Jurkat, Clone E6-1 (cell line): ENCODE measurements at regions not wholly inside any gene's neighbourhood (a gene's known extent, or its start where the extent isn't known, plus 50 kb on each side); places are given as distances from the start of the nearest gene placed in this dataset.
A peak's percentile ranks its signal among the peaks of the same experiment; 100 is the strongest.

Source experiments
- DNase-seq: peaks from one replicate; pipeline ENCODE4 v3.0.0-alpha.2; 2011; ENCODE audit warnings: low read depth, low spot score
- H3K4me3 ChIP-seq: 2 replicates; pipeline ENCODE4 v1.5.1; 2011; ENCODE audit warnings: mild to moderate bottlenecking, low read length, control low read depth, moderate library complexity

DNA sequence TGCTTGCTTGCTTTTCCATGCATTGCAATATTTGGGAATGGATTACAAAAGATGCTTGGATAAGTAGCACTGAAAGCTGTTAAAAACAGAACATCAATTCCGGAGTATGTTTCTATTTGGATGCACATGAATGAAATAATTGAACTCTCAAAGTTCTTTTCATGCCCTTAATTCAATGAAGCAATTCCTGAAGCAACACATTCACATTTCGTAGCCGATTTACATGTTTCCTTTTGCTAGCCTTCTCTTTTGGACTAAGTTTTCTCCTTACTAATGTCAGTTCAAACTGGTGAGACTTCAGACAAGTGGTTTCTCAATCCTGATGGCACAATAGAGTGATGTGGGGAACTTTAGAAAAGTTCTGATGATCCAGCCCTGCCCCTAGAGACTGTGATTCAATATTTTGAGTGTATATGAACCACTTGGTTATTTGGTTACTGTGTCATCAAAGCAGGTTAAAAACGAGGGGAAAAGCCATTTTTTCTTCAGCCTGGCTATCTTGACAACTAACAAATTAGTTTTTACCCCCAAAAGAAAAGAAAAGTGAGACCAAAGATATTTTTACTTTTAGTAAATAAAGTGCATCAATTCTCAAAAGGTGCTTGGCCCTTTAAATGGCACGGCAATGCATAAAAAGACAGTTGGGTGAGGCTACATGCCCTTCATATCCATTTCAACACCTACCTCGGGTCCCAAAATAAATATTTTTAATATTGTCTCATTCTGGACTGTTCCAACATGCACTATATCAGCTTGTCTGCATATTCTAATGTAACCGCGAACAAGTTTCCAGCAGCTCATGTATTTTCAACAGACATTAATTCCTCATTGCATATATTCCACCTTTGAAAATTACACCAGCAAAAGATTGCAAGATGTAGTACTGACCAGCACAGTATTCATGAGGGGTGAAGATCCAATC is 90.1 kb upstream of the RPL34 start:
- no peak for DNase-seq
- H3K4me3 ChIP-seq: no peak overlapping the region; the same call in 1 of the 2 replicates

GRCh38 chr4:108529102-108529501 is 91.3 kb upstream of the RPL34 start:
- no peak overlapping the region for H3K4me3 ChIP-seq
- DNase-seq: no peak

GRCh38 chr4:108527723-108528122 is 92.7 kb upstream of the RPL34 start:
- peak; percentile 97 for DNase-seq
- H3K4me3 ChIP-seq: peak overlapping the region; percentile 4

- no peak overlapping the region for H3K4me3 ChIP-seq
- DNase-seq: no peak
Observed at GRCh38 chr4:108520807-108521206, 99.6 kb upstream of the RPL34 start.

DNA sequence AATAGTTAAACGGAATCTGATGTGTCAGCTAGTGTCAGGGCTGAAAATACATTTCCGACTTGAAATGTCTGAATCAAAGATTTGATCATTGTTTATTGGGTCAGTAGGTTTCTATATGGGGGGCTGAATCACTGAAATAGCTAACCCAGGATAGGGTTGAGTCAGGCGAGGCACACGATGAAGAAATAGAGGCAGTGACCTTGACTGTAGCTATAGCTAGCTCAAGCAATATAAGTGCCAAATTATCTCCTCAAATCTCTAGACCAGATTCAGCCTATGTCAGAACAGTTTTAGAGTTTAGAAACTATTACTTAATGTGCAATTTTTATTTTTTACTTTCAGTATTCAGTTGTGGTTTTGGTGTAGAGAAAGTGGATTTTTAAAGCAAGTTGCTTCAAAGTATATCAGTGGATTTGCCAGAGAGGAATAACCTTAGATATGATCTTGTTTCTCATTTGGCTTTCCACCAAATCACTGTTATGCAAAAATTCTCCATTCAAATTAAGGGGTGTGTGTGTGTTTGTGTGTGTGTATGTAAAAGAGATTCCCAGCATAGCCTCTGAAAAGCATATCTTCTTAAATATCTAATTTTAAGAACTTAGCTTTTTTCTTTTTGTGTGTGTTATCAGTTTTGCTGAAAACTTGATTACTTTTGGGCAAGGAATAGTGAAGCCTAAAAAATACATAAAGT is 100.3 kb upstream of the RPL34 start:
- DNase-seq: no peak
- H3K4me3 ChIP-seq: no peak overlapping the region

- H3K4me3 ChIP-seq: no peak overlapping the region
Observed at GRCh38 chr4:108519208-108519833, 101.1 kb upstream of the RPL34 start.

GRCh38 chr4:108512615-108513505 is 107.5 kb upstream of the RPL34 start:
- no peak overlapping the region for H3K4me3 ChIP-seq
- DNase-seq: no peak

More at GRCh38 chr4:108519208-108519833, 101.1 kb upstream of the RPL34 start:
- DNase-seq: no peak

- no peak overlapping the region for H3K4me3 ChIP-seq
- DNase-seq: no peak
Observed at GRCh38 chr4:108511618-108512017, 108.8 kb upstream of the RPL34 start.

DNA sequence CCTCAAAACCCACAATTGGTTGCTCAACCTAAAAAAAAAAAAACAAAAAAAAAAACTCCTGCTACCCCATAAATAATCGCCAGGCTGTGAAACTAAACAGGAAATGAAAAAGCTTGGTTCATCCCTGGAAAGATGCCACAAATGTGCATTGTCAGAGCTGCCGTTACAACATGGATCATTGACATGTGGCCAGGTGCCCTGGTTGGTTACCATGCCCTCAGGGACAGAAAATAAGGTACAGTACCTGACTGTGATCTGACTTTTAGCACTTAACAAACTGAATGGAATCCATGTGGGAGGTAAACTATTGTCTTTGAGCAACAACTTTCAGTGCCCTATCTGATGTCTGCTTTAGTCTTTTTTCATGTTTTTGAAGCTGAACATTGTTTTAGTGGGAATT is 118.0 kb upstream of the RPL34 start:
- H3K4me3 ChIP-seq: no peak overlapping the region
- no peak for DNase-seq

DNA sequence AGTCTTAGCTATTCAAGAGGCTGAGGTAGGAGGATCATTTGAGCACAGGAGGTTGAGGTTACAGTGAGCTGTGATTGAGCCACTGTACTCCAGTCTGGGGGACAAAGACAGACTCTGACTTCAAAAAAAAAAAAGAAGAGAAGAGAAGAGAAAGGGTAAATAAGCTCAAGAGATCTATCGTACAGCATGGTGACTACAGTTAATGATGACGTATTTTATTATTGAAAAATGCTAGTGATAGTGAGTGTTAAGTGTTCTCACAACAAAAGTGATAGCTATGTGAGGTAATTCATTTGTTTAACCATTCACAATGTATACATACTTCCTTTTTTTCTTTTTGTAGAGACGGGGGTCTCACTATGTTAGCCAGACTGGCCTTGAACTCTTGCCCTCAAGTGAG is 121.5 kb upstream of the RPL34 start:
- no peak for DNase-seq
- H3K4me3 ChIP-seq: no peak overlapping the region

DNA sequence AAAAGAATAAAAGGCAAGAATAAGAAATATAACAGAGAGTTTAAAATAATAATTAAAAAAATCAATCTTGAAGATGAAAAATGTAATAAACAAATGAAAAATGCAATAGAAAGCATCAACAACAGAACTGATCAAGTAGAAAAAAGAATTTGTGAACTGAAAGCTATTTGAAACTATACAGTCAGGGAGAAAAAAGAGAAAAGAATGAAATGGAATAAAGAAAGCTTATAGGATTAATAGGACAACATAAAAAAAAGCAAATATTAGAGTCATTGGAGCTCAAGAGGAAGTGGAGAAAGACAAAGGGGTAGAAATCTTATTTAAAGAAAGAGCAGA is 126.8 kb upstream of the RPL34 start:
- DNase-seq: no peak
- H3K4me3 ChIP-seq: no peak overlapping the region

DNA sequence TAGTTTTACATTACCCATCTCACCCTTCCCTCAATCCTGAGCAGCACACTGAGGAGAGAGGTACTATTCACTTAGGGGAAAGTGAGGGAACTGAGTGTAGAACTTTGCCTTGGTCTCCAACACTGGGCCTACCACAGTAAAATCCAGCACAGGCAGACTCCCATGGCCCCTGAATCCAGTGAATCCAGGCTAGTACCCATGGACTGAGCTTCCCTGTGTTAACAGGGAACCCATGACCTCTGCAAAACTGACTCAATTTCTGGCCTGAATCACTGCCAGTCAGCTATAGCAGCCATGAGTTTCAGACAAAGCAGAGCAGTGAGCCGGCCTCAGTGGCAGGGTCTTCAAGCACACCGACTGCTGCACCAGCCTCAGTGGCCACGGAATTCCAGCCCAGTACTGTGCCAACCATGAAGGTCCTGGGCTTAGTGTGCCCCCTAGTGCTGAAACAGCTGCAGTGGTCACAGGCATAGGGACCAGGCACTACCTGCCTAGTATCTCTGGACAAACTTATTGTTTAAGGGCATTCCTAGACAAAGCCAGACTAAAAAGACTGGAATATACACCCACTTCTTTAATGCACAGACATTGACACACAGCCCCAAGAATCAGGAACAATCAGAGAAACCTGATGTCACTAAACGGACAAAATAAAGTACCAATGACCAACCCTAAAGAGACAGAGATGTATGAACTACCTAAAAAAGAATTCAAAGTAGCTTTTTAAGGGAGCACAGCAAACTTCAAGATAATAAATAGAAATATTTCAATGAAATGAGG is 127.4 kb upstream of the RPL34 start:
- DNase-seq: no peak
- no peak overlapping the region for H3K4me3 ChIP-seq

DNA sequence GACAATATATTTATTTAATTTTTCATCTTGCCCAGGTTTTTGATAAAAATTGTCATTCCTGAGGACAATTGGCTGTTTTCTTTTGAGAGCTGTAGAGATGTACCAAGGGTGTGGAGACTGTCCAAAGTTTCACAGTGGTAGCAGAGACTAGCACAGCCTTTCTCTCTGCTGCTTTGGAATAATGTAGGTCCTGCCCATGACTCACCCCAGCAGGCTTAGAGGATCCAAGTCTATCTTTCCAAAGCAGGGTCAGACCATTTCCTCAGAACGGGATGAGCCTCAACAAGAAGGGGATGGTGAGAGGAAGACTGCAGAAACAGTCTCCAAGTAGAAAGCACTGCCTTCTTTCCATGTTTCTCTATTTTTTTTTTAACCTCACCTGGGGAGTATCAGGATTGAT is 131.5 kb upstream of the RPL34 start:
- DNase-seq: no peak
- no peak overlapping the region for H3K4me3 ChIP-seq

GRCh38 chr4:108486046-108486445 is 134.3 kb upstream of the RPL34 start:
- H3K4me3 ChIP-seq: no peak overlapping the region

DNA sequence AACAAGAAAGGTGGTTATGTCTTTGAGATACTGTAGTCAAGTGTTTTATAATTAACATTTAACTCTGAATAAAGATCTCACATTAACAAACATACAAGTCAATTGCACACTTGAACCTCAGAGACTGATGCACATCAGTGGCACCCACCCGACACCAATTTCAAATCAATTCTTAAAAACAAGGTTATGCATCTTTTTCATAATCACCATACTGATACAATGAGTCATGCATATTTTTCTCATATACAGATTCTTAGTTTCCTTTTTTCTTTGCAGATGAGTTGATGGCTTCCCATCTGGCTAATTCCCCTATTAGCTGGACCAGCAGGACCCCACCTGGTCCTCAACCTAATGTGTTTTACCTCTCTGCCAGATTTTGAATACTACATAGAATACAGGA is 136.2 kb upstream of the RPL34 start:
- no peak for DNase-seq
- H3K4me3 ChIP-seq: no peak overlapping the region

More at GRCh38 chr4:108486046-108486445, 134.3 kb upstream of the RPL34 start:
- DNase-seq: no peak

GRCh38 chr4:108483650-108484049 is 136.7 kb upstream of the RPL34 start:
- peak; percentile 79 for DNase-seq
- peak overlapping the region; percentile 32 for H3K4me3 ChIP-seq

- peak; percentile 88 for DNase-seq
- H3K4me3 ChIP-seq: peak overlapping the region; percentile 32
Observed at GRCh38 chr4:108483079-108483478, 137.3 kb upstream of the RPL34 start.

- no peak for DNase-seq
- H3K4me3 ChIP-seq: no peak overlapping the region
Observed at GRCh38 chr4:108480881-108481280, 139.5 kb upstream of the RPL34 start.
